CD4-positive, alpha-beta memory T cell (primary cell): ENCODE measurements at regions not wholly inside any gene's neighbourhood (a gene's known extent, or its start where the extent isn't known, plus 50 kb on each side); places are given as distances from the start of the nearest gene placed in this dataset.

Experiments used
- CTCF ChIA-PET: fragments of 350-600 bp; sonication (Branson Sonifier 250); formaldehyde crosslinking; loops from one replicate; lab custom pipeline; 2021; ENCODE audit warnings: inconsistent platforms; ENCODE audit not compliant: partially characterized antibody; lab: Charles Lee
- POLR2A ChIA-PET: fragments of 350-600 bp; sonication (Branson Sonifier 250); formaldehyde crosslinking; loops from one replicate; lab custom pipeline; 2021; ENCODE audit not compliant: partially characterized antibody; lab: Charles Lee
- DNase-seq, 5 donors: peaks; one replicate each; pipeline versions ENCODE4 v3.0.0 to v3.0.0-alpha.2; 2020 to 2022; ENCODE audit warnings: mixed read lengths in 1 of 5
- H3K27ac ChIP-seq: one replicate; pipeline ENCODE4 v1.7.0; 2013; ENCODE audit warnings: low read depth, low read length
- H3K27me3 ChIP-seq: 2 replicates; pipeline ENCODE4 v1.7.0; 2013; ENCODE audit warnings: mild to moderate bottlenecking, low read length, moderate library complexity; ENCODE audit not compliant: insufficient read depth
- H3K36me3 ChIP-seq: 2 replicates; pipeline ENCODE4 v1.7.0; 2013; ENCODE audit warnings: mild to moderate bottlenecking, low read length, moderate library complexity; ENCODE audit not compliant: insufficient read depth
- H3K4me1 ChIP-seq: 2 replicates; pipeline ENCODE4 v1.7.0; 2013; ENCODE audit warnings: mild to moderate bottlenecking, low read length, moderate library complexity; ENCODE audit not compliant: insufficient read depth
- H3K4me3 ChIP-seq, 2 donors: one replicate each; pipeline ENCODE4 v1.7.0; 2013; ENCODE audit warnings: low read length in 2 of 2, mild to moderate bottlenecking in 1 of 2
- H3K9me3 ChIP-seq, 2 donors: one replicate each; pipeline ENCODE4 v1.7.0; 2013; ENCODE audit warnings: low read length in 2 of 2, control low read depth in 1 of 2; ENCODE audit not compliant: control insufficient read depth in 1 of 2
- H3K27ac Mint-ChIP-seq, 7 donors: one replicate each; pipeline ENCODE4 v1.8.0; 2020 to 2021; ENCODE audit warnings: mixed read lengths in 7 of 7, mild to moderate bottlenecking in 6 of 7, inconsistent platforms in 3 of 7, moderate library complexity in 3 of 7
- H3K27me3 Mint-ChIP-seq, 2 donors: one replicate each; pipeline ENCODE4 v1.8.0; 2020 to 2021; ENCODE audit warnings: mixed read lengths in 2 of 2
- H3K36me3 Mint-ChIP-seq, 2 donors: one replicate each; pipeline ENCODE4 v1.8.0; 2020 to 2021; ENCODE audit warnings: mixed read lengths in 2 of 2, inconsistent platforms in 1 of 2, mild to moderate bottlenecking in 1 of 2
- H3K4me1 Mint-ChIP-seq, 4 donors: one replicate each; pipeline ENCODE4 v1.8.0; 2020 to 2021; ENCODE audit warnings: mixed read lengths in 4 of 4, mild to moderate bottlenecking in 1 of 4
- H3K4me3 Mint-ChIP-seq, 8 donors: one replicate each; pipeline ENCODE4 v1.8.0; 2020 to 2021; ENCODE audit warnings: mixed read lengths in 8 of 8, mild to moderate bottlenecking in 7 of 8, moderate library complexity in 6 of 8, inconsistent platforms in 3 of 8
- H3K9me3 Mint-ChIP-seq, 8 donors: one replicate each; pipeline ENCODE4 v1.8.0; 2020 to 2021; ENCODE audit warnings: mixed read lengths in 8 of 8, mild to moderate bottlenecking in 5 of 8, inconsistent platforms in 3 of 8, moderate library complexity in 1 of 8
- intact Hi-C: fragments of 100-400 bp; cut with micrococcal nuclease; formaldehyde crosslinking; loops from one replicate; pipeline ENCODE4 v1.15.1; 2023

GRCh38 chr21:29436650-29437049 is 137.9 kb downstream of the BACH1 start:
- CTCF ChIA-PET: no interaction called here
- H3K4me3 ChIP-seq: peak overlapping the region in 1 of 2 donors; percentile 35
- DNase-seq: peak in 1 of 5 donors; percentile 6

DNA sequence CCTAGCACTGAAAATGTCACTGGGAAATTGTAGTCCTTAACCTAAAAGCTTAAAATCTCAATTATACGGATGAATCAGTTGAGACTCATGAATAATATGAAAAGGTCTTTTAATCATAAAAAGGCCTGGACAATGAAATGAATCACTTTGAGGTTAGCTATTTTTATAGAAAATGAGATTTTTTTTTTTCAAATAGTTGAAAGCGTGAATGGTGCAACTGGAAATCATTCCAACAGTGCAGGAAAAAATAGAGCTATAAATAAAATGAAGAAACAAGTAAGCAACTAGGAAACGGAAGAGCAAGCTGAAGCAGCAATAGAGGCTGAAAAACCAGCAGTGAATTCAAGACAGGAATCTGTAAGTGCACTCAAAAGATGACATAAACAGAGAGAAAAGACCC is 142.9 kb downstream of the BACH1 start:
- Mint-ChIP-seq H3K4me1 (peaks cover 10 to 36% (median 12%) of the 10 kb centered on the region in 4 donors), H3K4me3 (peak overlapping the region in 2 of 8 donors; percentile 5 to 15), H3K27ac (peak overlapping the region in 3 of 7 donors; percentile 20 to 71 (median 25)), H3K27me3 (no peaks in the 10 kb centered on the region), H3K36me3 (peaks cover 0 to under 1% of the 10 kb centered on the region in 2 donors), H3K9me3 (peaks cover 0 to 5% (median 0%) of the 10 kb centered on the region in 8 donors)
- H3K4me1 ChIP-seq: peaks cover 10% of the 10 kb centered on the region
- H3K36me3 ChIP-seq: no peaks in the 10 kb centered on the region
- no peak overlapping the region for H3K27ac ChIP-seq
- intact Hi-C loops: loop anchor here (10.0 kb wide), 1 partner anchor 147 kb away; the partner anchor contains the start of gene BACH1
- ChIA-PET POLR2A (no interaction called here), CTCF (no interaction called here)
- DNase-seq: no peak
- no peak overlapping the region for H3K4me3 ChIP-seq
- no peaks in the 10 kb centered on the region for H3K27me3 ChIP-seq
- no peaks in the 10 kb centered on the region for H3K9me3 ChIP-seq

More at GRCh38 chr21:29436650-29437049, 137.9 kb downstream of the BACH1 start:
- Histone ChIP-seq H3K9me3 (no peaks in the 10 kb centered on the region), H3K36me3 (no peaks in the 10 kb centered on the region), H3K4me1 (peaks cover 28% of the 10 kb centered on the region), H3K27me3 (no peaks in the 10 kb centered on the region), H3K27ac (no peak overlapping the region)
- H3K4me3 Mint-ChIP-seq: peak overlapping the region; percentile 76 to 92 (median 89)
- intact Hi-C loops: no loop called here
- peak overlapping the region; percentile 15 to 96 (median 92) for H3K27ac Mint-ChIP-seq
- H3K27me3 Mint-ChIP-seq: no peaks in the 10 kb centered on the region
- POLR2A ChIA-PET: interaction anchor here (1.1 to 2.3 kb wide), 2 partner anchors 11 to 13 kb away, joined by 3 to 15 read pairs; no protein-coding TSS in a partner anchor
- peaks cover 25 to 65% (median 25%) of the 10 kb centered on the region in 4 donors for H3K4me1 Mint-ChIP-seq
- H3K9me3 Mint-ChIP-seq: peaks cover 0 to 3% (median 0%) of the 10 kb centered on the region in 8 donors
- peaks cover 2 to 5% of the 10 kb centered on the region in 2 donors for H3K36me3 Mint-ChIP-seq

DNA sequence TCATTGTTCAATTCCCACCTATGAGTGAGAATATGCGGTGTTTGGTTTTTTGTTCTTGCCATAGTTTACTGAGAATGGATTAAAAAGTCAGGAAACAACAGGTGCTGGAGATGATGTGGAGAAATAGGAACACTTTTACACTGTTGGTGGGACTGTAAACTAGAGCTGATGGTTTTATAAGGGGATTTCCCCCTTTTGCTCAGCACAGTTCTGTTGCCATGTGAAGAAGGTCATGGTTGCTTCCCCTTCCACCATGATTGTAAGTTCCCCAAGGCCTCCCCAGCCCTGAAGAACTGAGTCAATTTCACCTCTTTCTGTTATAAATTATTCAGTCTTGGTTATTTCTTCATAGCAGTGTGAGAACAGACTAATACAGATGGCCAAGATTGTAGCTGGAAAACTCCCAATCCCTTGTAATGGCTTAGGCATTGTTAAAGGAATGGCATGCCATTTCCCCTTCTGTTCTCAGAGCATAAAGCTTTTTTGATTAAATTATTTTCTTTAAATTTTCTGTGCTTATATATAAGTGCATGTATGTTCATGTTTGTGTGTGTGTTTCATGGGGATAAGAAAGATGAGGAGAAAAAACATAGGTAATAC is 144.8 kb downstream of the BACH1 start:
- no peaks in the 10 kb centered on the region for H3K27me3 ChIP-seq
- Mint-ChIP-seq H3K27me3 (no peaks in the 10 kb centered on the region), H3K27ac (peak overlapping the region in 1 of 7 donors; percentile 24), H3K4me1 (peaks cover 2 to 27% (median 7%) of the 10 kb centered on the region in 4 donors), H3K4me3 (no peak overlapping the region), H3K36me3 (no peaks in the 10 kb centered on the region), H3K9me3 (peaks cover 0 to 9% (median 0%) of the 10 kb centered on the region in 8 donors)
- H3K27ac ChIP-seq: no peak overlapping the region
- CTCF ChIA-PET: interaction anchor here (0.6 kb wide), 1 partner anchor 356 kb away, joined by 3 read pairs; no protein-coding TSS in a partner anchor
- peaks cover 4% of the 10 kb centered on the region for H3K4me1 ChIP-seq
- POLR2A ChIA-PET: no interaction called here
- H3K4me3 ChIP-seq: no peak overlapping the region
- DNase-seq: no peak
- H3K36me3 ChIP-seq: no peaks in the 10 kb centered on the region
- intact Hi-C loops: loop anchor here (2.0 to 10.0 kb wide), 2 partner anchors 21 to 149 kb away; partner anchors contain the start of gene BACH1
- H3K9me3 ChIP-seq: no peaks in the 10 kb centered on the region

GRCh38 chr21:29448766-29449165 is 150.0 kb downstream of the BACH1 start:
- peak overlapping the region; percentile 89 to 95 (median 93) for H3K27ac Mint-ChIP-seq
- intact Hi-C loops: loop anchor here (1.0 to 10.0 kb wide), 4 partner anchors 28 to 1739 kb away; partner anchors contain the start of gene BACH1
- no peaks in the 10 kb centered on the region for H3K36me3 ChIP-seq
- no peaks in the 10 kb centered on the region for H3K27me3 Mint-ChIP-seq
- peaks cover 24% of the 10 kb centered on the region for H3K4me1 ChIP-seq
- H3K36me3 Mint-ChIP-seq: peaks cover 4 to 6% of the 10 kb centered on the region in 2 donors
- no peak for DNase-seq
- peaks cover 0 to 15% (median 4%) of the 10 kb centered on the region in 8 donors for H3K9me3 Mint-ChIP-seq
- peak overlapping the region; percentile 41 for H3K27ac ChIP-seq
- no peak overlapping the region for H3K4me3 ChIP-seq
- peak overlapping the region in 5 of 8 donors; percentile 57 to 78 (median 72) for H3K4me3 Mint-ChIP-seq
- H3K27me3 ChIP-seq: no peaks in the 10 kb centered on the region
- peaks cover 16 to 36% (median 21%) of the 10 kb centered on the region in 4 donors for H3K4me1 Mint-ChIP-seq
- no peaks in the 10 kb centered on the region for H3K9me3 ChIP-seq
- POLR2A ChIA-PET: interaction anchor here (0.9 to 3.0 kb wide), 11 partner anchors 13 to 446 kb away, joined by 3 to 16 read pairs (median 6); partner anchors contain the start of genes BACH1 and CCT8
- CTCF ChIA-PET: interaction anchor here (1.0 to 6.5 kb wide), 4 partner anchors 29 to 149 kb away, joined by 3 to 64 read pairs (median 9); no protein-coding TSS in a partner anchor

GRCh38 chr21:29449306-29449950 is 150.7 kb downstream of the BACH1 start:
- peak overlapping the region; percentile 22 to 78 (median 64) for H3K4me3 Mint-ChIP-seq
- peaks cover 0 to 15% (median 4%) of the 10 kb centered on the region in 8 donors for H3K9me3 Mint-ChIP-seq
- Histone ChIP-seq H3K4me1 (peaks cover 24% of the 10 kb centered on the region), H3K9me3 (no peaks in the 10 kb centered on the region), H3K4me3 (no peak overlapping the region), H3K36me3 (no peaks in the 10 kb centered on the region), H3K27ac (peak overlapping the region; percentile 41), H3K27me3 (no peaks in the 10 kb centered on the region)
- H3K4me1 Mint-ChIP-seq: peaks cover 16 to 40% (median 20%) of the 10 kb centered on the region in 4 donors
- ChIA-PET POLR2A (interaction anchor here (0.5 to 3.0 kb wide), 14 partner anchors 11 to 1997 kb away, joined by 3 to 16 read pairs (median 5); partner anchors contain the start of genes BACH1 and CCT8), CTCF (interaction anchor here (0.7 to 6.5 kb wide), 6 partner anchors 28 to 150 kb away, joined by 3 to 64 read pairs (median 4); no protein-coding TSS in a partner anchor)
- peaks cover 6 to 7% of the 10 kb centered on the region in 2 donors for H3K36me3 Mint-ChIP-seq
- no peaks in the 10 kb centered on the region for H3K27me3 Mint-ChIP-seq
- intact Hi-C loops: loop anchor here (1.0 to 10.0 kb wide), 4 partner anchors 27 to 1738 kb away; partner anchors contain the start of gene BACH1
- DNase-seq: peak; percentile 41 to 86 (median 80)
- H3K27ac Mint-ChIP-seq: peak overlapping the region; percentile 89 to 95 (median 93)

- no peaks in the 10 kb centered on the region for H3K9me3 ChIP-seq
- H3K4me1 ChIP-seq: peaks cover 24% of the 10 kb centered on the region
- Mint-ChIP-seq H3K27ac (peak overlapping the region; percentile 89 to 95 (median 93)), H3K36me3 (peaks cover 6 to 10% of the 10 kb centered on the region in 2 donors), H3K4me3 (peak overlapping the region; percentile 26 to 78 (median 64)), H3K27me3 (no peaks in the 10 kb centered on the region), H3K9me3 (peaks cover 0 to 15% (median 4%) of the 10 kb centered on the region in 8 donors), H3K4me1 (peaks cover 16 to 42% (median 20%) of the 10 kb centered on the region in 4 donors)
- no peak for DNase-seq
- ChIA-PET CTCF (interaction anchor here (0.7 to 6.5 kb wide), 4 partner anchors 27 to 77 kb away, joined by 4 to 64 read pairs (median 10); no protein-coding TSS in a partner anchor), POLR2A (interaction anchor here (0.5 to 3.0 kb wide), 11 partner anchors 12 to 1997 kb away, joined by 3 to 16 read pairs (median 6); partner anchors contain the start of genes BACH1 and CCT8)
- H3K36me3 ChIP-seq: no peaks in the 10 kb centered on the region
- H3K4me3 ChIP-seq: no peak overlapping the region
- no peaks in the 10 kb centered on the region for H3K27me3 ChIP-seq
- intact Hi-C loops: no loop called here
- H3K27ac ChIP-seq: peak overlapping the region; percentile 41
Observed at GRCh38 chr21:29450058-29450457, 151.3 kb downstream of the BACH1 start.
